Amniotic epithelial cell (primary cell): ENCODE measurements at regions not wholly inside any gene's neighbourhood (a gene's known extent, or its start where the extent isn't known, plus 50 kb on each side); places are given as distances from the start of the nearest gene placed in this dataset.
A peak's percentile ranks its signal among the peaks of the same experiment; 100 is the strongest.
"Not testable (repeated sequence)": the region's sequence is repeated elsewhere in the genome, so short reads cannot be mapped to it uniquely, and the experiment has no call there.

Experiments
- DNase-seq: peaks from one replicate; pipeline ENCODE4 v3.0.0-alpha.2; 2010; ENCODE audit warnings: low read depth

- DNase-seq: no peak
Observed at GRCh38 chr2:237196409-237196808, 110.7 kb downstream of the COPS8 start.

- peak; percentile 34 for DNase-seq
Observed at GRCh38 chr2:237196866-237197618, 111.4 kb downstream of the COPS8 start.

- peak; percentile 61 for DNase-seq
Observed at GRCh38 chr2:237198164-237198855, 112.6 kb downstream of the COPS8 start.

- DNase-seq: no peak
Observed at GRCh38 chr2:237199082-237199481, 113.4 kb downstream of the COPS8 start.

GRCh38 chr2:237199577-237199976 is 113.9 kb downstream of the COPS8 start:
- DNase-seq: no peak

- DNase-seq: no peak
Observed at GRCh38 chr2:237200462-237200861, 114.8 kb downstream of the COPS8 start.

GRCh38 chr2:237201461-237202287 is 116.0 kb downstream of the COPS8 start:
- DNase-seq: peak; percentile 53

- DNase-seq: no peak
Observed at GRCh38 chr2:237202288-237203030, 116.8 kb downstream of the COPS8 start.

- DNase-seq: no peak
Observed at GRCh38 chr2:237205043-237205541, 119.4 kb downstream of the COPS8 start.

GRCh38 chr2:237205561-237205971 is 119.9 kb downstream of the COPS8 start:
- DNase-seq: no peak

GRCh38 chr2:237207646-237208045 is 122.0 kb downstream of the COPS8 start:
- peak; percentile 63 for DNase-seq

GRCh38 chr2:237208373-237209260 is 122.9 kb downstream of the COPS8 start:
- DNase-seq: peak; percentile 64

GRCh38 chr2:237209885-237210284 is 124.2 kb downstream of the COPS8 start:
- no peak for DNase-seq

- DNase-seq: no peak
Observed at GRCh38 chr2:237210297-237210696, 124.6 kb downstream of the COPS8 start.

GRCh38 chr2:237210763-237211162 is 125.1 kb downstream of the COPS8 start:
- no peak for DNase-seq

- DNase-seq: not testable (repeated sequence)
Observed at GRCh38 chr2:237212356-237213279, 126.9 kb downstream of the COPS8 start.

- DNase-seq: peak; percentile 90
Observed at GRCh38 chr2:237213315-237214022, 127.8 kb downstream of the COPS8 start.

GRCh38 chr2:237214030-237214675 is 128.5 kb downstream of the COPS8 start:
- peak; percentile 69 for DNase-seq
